WTC11 (cell line): ENCODE measurements at regions not wholly inside any gene's neighbourhood (a gene's known extent, or its start where the extent isn't known, plus 50 kb on each side); places are given as distances from the start of the nearest gene placed in this dataset.

Experiments used
- ATAC-seq: fragments of 200-7000 bp; cut with Tn5 transposase; 2 replicates; pipeline ENCODE4 v1.10.0; 2021; ENCODE audit warnings: mild to moderate bottlenecking, moderate library complexity
- CTCF ChIA-PET: fragments of 300-600 bp; sonication (Branson Sonifier 250); formaldehyde crosslinking; loops from one replicate; lab custom pipeline; 2021; ENCODE audit warnings: antibody characterized with exemption; lab: Charles Lee
- POLR2A ChIA-PET: fragments of 350-600 bp; sonication (Branson Sonifier 250); formaldehyde crosslinking; loops from one replicate; lab custom pipeline; 2021; ENCODE audit warnings: antibody characterized with exemption; lab: Charles Lee
- DNase-seq: peaks from one replicate; pipeline ENCODE4 v3.0.0; 2021; ENCODE audit warnings: low spot score
- H3K27ac Mint-ChIP-seq: 2 replicates; pipeline ENCODE4 v1.8.0; 2021; ENCODE audit warnings: mixed read lengths
- H3K27me3 Mint-ChIP-seq: 2 replicates; pipeline ENCODE4 v1.8.0; 2021; ENCODE audit warnings: low read depth, mild to moderate bottlenecking, moderate library complexity, mixed read lengths
- H3K36me3 Mint-ChIP-seq: 2 replicates; pipeline ENCODE4 v1.8.0; 2021; ENCODE audit warnings: mixed read lengths
- H3K4me1 Mint-ChIP-seq: 2 replicates; pipeline ENCODE4 v1.8.0; 2022; ENCODE audit warnings: mixed read lengths
- H3K4me3 Mint-ChIP-seq: 2 replicates; pipeline ENCODE4 v1.8.0; 2021; ENCODE audit warnings: mild to moderate bottlenecking, moderate library complexity, mixed read lengths
- H3K9me3 Mint-ChIP-seq: 2 replicates; pipeline ENCODE4 v1.8.0; 2021; ENCODE audit warnings: mixed read lengths
- AFF4 ChIP-seq: sonication (generic); formaldehyde crosslinking; IDR thresholded peaks from 2 replicates; pipeline ENCODE4 v1.8.1; 2023; ENCODE audit warnings: mild to moderate bottlenecking, missing genetic modification reagents, borderline replicate concordance
- ARID4B ChIP-seq: sonication (generic); formaldehyde crosslinking; IDR thresholded peaks from 2 replicates; pipeline ENCODE4 v1.8.0; 2023; ENCODE audit warnings: missing genetic modification reagents, mild to moderate bottlenecking, borderline replicate concordance
- ATF2 ChIP-seq: sonication (generic); formaldehyde crosslinking; IDR thresholded peaks from 2 replicates; pipeline ENCODE4 v1.8.1; 2022; ENCODE audit warnings: low read depth, missing genetic modification reagents, borderline replicate concordance
- E2F5 ChIP-seq: sonication (generic); formaldehyde crosslinking; IDR thresholded peaks from 2 replicates; pipeline ENCODE4 v1.8.1; 2022; ENCODE audit warnings: mild to moderate bottlenecking, moderate library complexity, missing genetic modification reagents
- FOXK1 ChIP-seq: sonication (generic); formaldehyde crosslinking; IDR thresholded peaks from 2 replicates; pipeline ENCODE4 v1.8.0; 2022; ENCODE audit warnings: mild to moderate bottlenecking, moderate library complexity, missing genetic modification reagents
- FOXP4 ChIP-seq: sonication (generic); formaldehyde crosslinking; IDR thresholded peaks from 2 replicates; pipeline ENCODE4 v1.8.0; 2022; ENCODE audit warnings: mild to moderate bottlenecking, missing genetic modification reagents
- GABPB1 ChIP-seq: sonication (generic); formaldehyde crosslinking; IDR thresholded peaks from 2 replicates; pipeline ENCODE4 v1.8.1; 2023; ENCODE audit warnings: mild to moderate bottlenecking, missing genetic modification reagents
- HMGXB4 ChIP-seq: sonication (generic); formaldehyde crosslinking; IDR thresholded peaks from 2 replicates; pipeline ENCODE4 v1.8.1; 2023; ENCODE audit warnings: mild to moderate bottlenecking, moderate library complexity, missing genetic modification reagents
- JUN ChIP-seq: sonication (generic); formaldehyde crosslinking; IDR thresholded peaks from 2 replicates; pipeline ENCODE4 v1.8.0; 2023; ENCODE audit warnings: mild to moderate bottlenecking, missing genetic modification reagents
- KAT7 ChIP-seq: sonication (generic); formaldehyde crosslinking; IDR thresholded peaks from 2 replicates; pipeline ENCODE4 v1.8.1; 2023; ENCODE audit warnings: missing genetic modification reagents, mild to moderate bottlenecking, borderline replicate concordance
- MAX ChIP-seq: sonication (generic); formaldehyde crosslinking; IDR thresholded peaks from 2 replicates; pipeline ENCODE4 v1.8.0; 2022; ENCODE audit warnings: mild to moderate bottlenecking, missing genetic modification reagents
- MLX ChIP-seq: sonication (generic); formaldehyde crosslinking; IDR thresholded peaks from 2 replicates; pipeline ENCODE4 v1.8.1; 2023; ENCODE audit warnings: mild to moderate bottlenecking, missing genetic modification reagents, moderate library complexity
- USF1 ChIP-seq: sonication (generic); formaldehyde crosslinking; IDR thresholded peaks from 2 replicates; pipeline ENCODE4 v1.8.0; 2022; ENCODE audit warnings: mild to moderate bottlenecking, missing genetic modification reagents
- ZNF121 ChIP-seq: sonication (generic); formaldehyde crosslinking; IDR thresholded peaks from 2 replicates; pipeline ENCODE4 v1.8.0; 2023; ENCODE audit warnings: missing genetic modification reagents
- ZNF232 ChIP-seq: sonication (generic); formaldehyde crosslinking; IDR thresholded peaks from 2 replicates; pipeline ENCODE4 v1.8.0; 2022; ENCODE audit warnings: mild to moderate bottlenecking, missing genetic modification reagents
- ZNF416 ChIP-seq: fragments of 250-450 bp; sonication (Bioruptor Pico); IDR thresholded peaks from 2 replicates; pipeline ENCODE4 v1.9.0; 2021; ENCODE audit warnings: mild to moderate bottlenecking, inconsistent platforms
- ZNF425 ChIP-seq: fragments of 250-450 bp; sonication (Bioruptor Pico); conservative IDR thresholded peaks from 2 replicates; pipeline ENCODE4 v1.9.0; 2021; ENCODE audit warnings: mild to moderate bottlenecking

- Mint-ChIP-seq H3K27ac (no peak overlapping the region), H3K4me1 (peaks cover 7% of the 10 kb centered on the region; the same call in 1 of the 2 replicates), H3K27me3 (no peaks in the 10 kb centered on the region), H3K36me3 (no peaks in the 10 kb centered on the region), H3K4me3 (no peak overlapping the region), H3K9me3 (no peaks in the 10 kb centered on the region)
- no peak for DNase-seq
- ChIA-PET POLR2A (no interaction called here), CTCF (no interaction called here)
- no peak for ATAC-seq
- TF ChIP-seq MLX (CRISPR knock-in tag) (no peak), ZNF425 (CRISPR knock-in tag) (no peak), GABPB1 (CRISPR knock-in tag) (no peak), USF1 (no peak), JUN (CRISPR knock-in tag) (no peak), HMGXB4 (CRISPR knock-in tag) (no peak), E2F5 (CRISPR knock-in tag) (no peak), KAT7 (CRISPR knock-in tag) (no peak), ZNF416 (CRISPR knock-in tag) (no peak), AFF4 (CRISPR knock-in tag) (no peak), MAX (CRISPR knock-in tag) (no peak), ARID4B (CRISPR knock-in tag) (no peak), ATF2 (CRISPR knock-in tag) (no peak), FOXK1 (CRISPR knock-in tag) (no peak), ZNF232 (CRISPR knock-in tag) (no peak), ZNF121 (CRISPR knock-in tag) (no peak), FOXP4 (CRISPR knock-in tag) (no peak)
Measured at GRCh38 chr3:157660847-157661246, 157.6 kb upstream of the VEPH1 start.
